DND-41 (cell line): ENCODE measurements at regions not wholly inside any gene's neighbourhood (a gene's known extent, or its start where the extent isn't known, plus 50 kb on each side); places are given as distances from the start of the nearest gene placed in this dataset.

Experiments used
- CTCF ChIP-seq: IDR thresholded peaks from 2 replicates; pipeline ENCODE4 v1.5.1; 2012; ENCODE audit warnings: borderline replicate concordance, low read length, moderate library complexity, mild to moderate bottlenecking; ENCODE audit not compliant: poor library complexity, severe bottlenecking; ENCODE audit errors: extremely low read depth
- EZH2 ChIP-seq: IDR thresholded peaks from 3 replicates; pipeline ENCODE4 v1.6.1; 2012; ENCODE audit warnings: borderline replicate concordance, low read depth, mild to moderate bottlenecking, moderate library complexity, low read length, inconsistent platforms; ENCODE audit not compliant: severe bottlenecking

GRCh38 chr13:44249431-44249836 lies 124.2 kb upstream of the SERP2 start:
- no peak for TF ChIP-seq CTCF
- TF ChIP-seq EZH2 = no peak
